ENCODE measurements at regions not wholly inside any gene's neighbourhood (a gene's known extent, or its start where the extent isn't known, plus 50 kb on each side); places are given as distances from the start of the nearest gene placed in this dataset.

DNA sequence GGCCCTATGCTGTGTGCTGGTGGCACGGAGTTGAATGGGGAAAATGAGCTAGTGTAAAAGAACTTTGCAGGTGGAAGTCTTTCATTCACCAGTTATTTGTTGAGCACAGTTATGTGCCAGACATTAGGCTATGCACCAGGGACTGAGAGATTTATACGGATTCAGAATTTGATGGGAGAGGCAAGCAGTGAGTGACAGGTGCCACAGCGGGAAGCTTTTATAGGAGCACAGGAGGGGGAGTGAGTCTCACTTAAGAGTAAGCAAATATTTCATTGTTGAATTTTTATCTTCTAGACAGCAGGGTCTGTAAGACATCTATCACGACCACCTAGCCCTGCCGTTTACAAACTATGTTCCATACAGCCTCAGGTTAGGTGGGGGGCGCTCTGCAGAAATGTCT lies 320.6 kb downstream of the SNAPC1 start:
- TF ChIP-seq, protein P1, sequence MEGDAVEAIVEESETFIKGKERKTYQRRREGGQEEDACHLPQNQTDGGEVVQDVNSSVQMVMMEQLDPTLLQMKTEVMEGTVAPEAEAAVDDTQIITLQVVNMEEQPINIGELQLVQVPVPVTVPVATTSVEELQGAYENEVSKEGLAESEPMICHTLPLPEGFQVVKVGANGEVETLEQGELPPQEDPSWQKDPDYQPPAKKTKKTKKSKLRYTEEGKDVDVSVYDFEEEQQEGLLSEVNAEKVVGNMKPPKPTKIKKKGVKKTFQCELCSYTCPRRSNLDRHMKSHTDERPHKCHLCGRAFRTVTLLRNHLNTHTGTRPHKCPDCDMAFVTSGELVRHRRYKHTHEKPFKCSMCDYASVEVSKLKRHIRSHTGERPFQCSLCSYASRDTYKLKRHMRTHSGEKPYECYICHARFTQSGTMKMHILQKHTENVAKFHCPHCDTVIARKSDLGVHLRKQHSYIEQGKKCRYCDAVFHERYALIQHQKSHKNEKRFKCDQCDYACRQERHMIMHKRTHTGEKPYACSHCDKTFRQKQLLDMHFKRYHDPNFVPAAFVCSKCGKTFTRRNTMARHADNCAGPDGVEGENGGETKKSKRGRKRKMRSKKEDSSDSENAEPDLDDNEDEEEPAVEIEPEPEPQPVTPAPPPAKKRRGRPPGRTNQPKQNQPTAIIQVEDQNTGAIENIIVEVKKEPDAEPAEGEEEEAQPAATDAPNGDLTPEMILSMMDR (IDR thresholded peaks at IDR 0.05) = no peak
- TF ChIP-seq EZH2 (IDR thresholded peaks at IDR 0.05; ENCODE audit: borderline replicate concordance, insufficient read depth, low read depth, low read length, poor library complexity, severe bottlenecking) = no peak
